GM12874 (cell line): ENCODE measurements at regions not wholly inside any gene's neighbourhood (a gene's known extent, or its start where the extent isn't known, plus 50 kb on each side); places are given as distances from the start of the nearest gene placed in this dataset.

ENCODE experiments used
- TF ChIP-seq, protein P1 (sequence below): IDR thresholded peaks from 2 replicates; pipeline ENCODE4 v1.5.1; 2011; ENCODE audit warnings: low read depth, mild to moderate bottlenecking, control low read depth, low read length, moderate library complexity; ENCODE audit not compliant: insufficient read depth

DNA sequence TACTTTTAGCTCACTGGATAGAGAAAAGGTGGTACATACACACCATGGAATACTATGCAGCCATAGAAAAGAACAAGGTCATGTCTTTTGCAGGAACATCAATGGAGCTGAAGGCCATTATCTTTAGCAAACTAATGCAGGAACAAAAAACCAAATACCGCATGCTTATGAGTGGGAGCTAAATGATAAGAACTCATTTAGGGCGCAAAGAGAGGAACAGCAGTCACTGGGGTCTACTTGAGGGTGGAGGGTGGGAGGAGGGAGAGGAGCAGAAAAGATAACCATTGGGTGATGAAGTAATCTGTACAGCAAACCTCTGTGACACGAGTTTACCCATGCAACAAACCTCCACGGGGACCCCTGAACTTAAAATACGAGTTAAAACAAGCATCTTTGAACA is 135.1 kb downstream of the IRS2 start:
- TF ChIP-seq, protein P1, sequence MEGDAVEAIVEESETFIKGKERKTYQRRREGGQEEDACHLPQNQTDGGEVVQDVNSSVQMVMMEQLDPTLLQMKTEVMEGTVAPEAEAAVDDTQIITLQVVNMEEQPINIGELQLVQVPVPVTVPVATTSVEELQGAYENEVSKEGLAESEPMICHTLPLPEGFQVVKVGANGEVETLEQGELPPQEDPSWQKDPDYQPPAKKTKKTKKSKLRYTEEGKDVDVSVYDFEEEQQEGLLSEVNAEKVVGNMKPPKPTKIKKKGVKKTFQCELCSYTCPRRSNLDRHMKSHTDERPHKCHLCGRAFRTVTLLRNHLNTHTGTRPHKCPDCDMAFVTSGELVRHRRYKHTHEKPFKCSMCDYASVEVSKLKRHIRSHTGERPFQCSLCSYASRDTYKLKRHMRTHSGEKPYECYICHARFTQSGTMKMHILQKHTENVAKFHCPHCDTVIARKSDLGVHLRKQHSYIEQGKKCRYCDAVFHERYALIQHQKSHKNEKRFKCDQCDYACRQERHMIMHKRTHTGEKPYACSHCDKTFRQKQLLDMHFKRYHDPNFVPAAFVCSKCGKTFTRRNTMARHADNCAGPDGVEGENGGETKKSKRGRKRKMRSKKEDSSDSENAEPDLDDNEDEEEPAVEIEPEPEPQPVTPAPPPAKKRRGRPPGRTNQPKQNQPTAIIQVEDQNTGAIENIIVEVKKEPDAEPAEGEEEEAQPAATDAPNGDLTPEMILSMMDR = no peak

DNA sequence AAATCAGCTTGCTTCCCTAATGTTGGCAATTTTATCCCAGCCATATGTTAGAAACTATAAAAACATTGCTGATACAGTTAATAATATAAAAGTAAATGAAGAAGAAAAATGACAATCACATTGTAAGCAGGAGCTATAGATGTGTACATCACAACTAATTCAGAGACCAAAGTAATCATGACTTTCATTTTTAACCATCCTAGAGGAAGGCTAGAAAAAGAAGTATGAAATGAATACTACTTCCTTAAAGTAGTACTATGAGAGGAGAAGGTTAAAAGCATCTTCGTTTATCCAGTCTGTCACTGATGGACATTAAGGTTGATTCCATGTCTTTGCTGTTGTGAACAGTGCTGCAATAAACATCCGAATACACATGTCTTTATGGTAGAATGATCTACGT is 135.5 kb downstream of the IRS2 start:
- TF ChIP-seq, protein P1 = no peak

DNA sequence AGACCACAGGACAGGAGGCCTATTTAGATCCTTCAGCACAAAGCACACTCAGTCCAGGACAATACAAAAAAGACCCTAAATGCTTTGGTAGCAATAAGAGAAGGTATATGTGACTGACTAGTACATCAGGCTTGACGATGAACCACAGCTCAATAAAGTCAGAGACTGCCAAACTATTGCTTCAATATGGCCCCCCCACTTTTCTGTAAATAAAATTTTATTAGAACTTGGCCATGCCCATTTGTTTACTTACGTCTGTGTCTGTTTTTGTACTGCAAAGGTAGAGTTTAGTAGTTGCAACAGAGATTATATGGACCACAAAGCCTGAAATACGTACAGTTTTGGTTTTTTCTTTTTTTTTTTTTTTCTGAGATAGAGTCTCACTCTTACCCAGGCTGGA is 136.7 kb downstream of the IRS2 start:
- TF ChIP-seq, protein P1 = no peak

DNA sequence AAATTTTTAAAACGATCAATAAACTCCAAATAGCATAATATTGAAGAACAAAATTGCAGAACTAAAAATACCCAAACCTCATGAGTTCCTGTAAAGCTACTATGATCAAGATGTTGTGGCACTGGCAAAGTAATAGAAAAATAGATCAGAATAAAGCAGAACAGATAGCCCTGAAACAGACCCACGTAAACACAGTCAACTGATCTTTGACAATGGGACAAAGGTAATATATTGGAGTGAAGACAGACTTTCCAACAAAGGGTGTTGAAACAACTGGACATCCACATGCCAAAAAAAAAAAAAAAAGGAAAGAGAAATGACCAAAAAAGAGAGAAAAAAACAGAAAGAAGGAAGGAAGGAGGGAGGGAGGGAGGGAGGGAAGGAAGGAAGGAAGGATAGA is 138.7 kb downstream of the IRS2 start:
- TF ChIP-seq, protein P1 = no peak

DNA sequence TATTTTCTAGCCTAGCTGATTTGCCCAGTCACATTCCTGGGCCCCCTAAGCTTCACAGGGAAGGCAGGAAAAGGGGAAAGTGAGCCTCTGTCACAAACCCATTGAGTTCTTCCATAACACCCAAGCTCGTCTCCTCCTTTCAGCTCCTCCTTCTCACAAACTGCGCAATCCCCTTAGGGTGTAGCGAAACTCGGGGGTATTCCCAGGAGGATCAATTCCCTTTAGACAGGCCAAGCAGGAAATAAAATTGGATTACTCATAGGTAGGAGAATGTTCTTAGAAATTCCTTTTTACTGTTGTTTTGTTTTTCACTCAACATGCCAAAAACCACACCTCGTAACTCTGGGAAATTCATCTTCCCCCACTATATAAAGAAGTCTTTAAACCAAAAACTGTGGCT is 139.3 kb downstream of the IRS2 start:
- TF ChIP-seq, protein P1 = no peak

GRCh38 chr13:109646423-109646822 is 140.0 kb downstream of the IRS2 start:
- TF ChIP-seq, protein P1 = no peak

DNA sequence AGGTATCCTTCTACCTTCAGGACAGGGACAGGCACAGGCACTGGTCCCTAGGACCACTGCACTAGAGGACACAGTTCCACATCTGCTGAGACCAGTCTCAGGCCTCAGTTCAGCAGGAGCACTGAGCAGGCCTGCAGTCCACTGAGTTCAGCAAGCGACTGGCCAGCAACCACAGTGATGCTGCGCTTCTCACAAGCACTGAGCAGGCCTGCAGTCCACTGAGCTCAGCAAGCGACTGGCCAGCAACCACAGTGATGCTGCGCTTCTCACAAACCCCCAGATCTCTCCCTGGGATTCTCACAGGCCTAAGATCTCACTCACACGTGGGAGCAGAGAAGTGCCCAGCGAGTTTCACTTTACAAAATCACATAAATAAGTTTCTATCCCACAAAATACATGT is 140.6 kb downstream of the IRS2 start:
- TF ChIP-seq, protein P1 = no peak

DNA sequence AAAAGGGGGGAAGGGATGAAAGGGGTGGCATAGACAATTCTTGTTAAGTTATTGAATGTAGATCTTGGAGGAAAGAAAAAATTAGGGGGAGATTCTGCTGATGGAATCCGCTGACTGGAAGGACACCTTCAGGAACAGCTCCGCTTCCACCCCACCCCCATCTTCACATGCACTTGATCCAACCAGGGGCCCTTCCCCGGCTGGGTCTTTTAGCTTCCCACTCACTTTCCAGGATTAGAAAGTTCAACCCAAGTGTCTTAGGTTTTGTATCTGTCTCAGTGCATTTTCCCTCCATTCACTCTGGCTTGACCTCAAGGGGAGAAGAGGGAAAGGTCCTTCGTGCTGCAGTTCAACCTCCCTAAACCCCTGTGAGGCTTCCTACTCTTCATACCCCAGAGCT is 141.4 kb downstream of the IRS2 start:
- TF ChIP-seq, protein P1 = no peak
